ENCODE measurements at regions not wholly inside any gene's neighbourhood (a gene's known extent, or its start where the extent isn't known, plus 50 kb on each side); places are given as distances from the start of the nearest gene placed in this dataset.

DNA sequence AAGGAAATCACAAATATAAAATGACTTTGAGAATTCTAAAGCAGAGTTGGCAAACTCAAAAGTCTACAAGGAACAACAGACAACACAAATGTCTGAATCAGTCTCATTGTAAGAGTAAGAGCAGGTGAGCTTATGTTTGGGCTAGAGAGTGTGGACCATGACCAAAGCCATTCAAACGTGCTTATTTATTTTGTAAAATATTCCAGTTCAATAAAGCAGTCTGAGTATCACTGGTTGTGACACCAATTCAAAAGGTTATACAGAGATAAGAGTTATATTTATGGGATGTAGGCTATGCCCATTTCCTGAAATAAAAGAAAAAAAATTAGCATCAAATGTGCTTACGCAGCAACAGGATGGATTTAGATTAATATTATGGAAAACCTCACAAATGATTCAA, 251.6 kb downstream of the KLF5 start:
- TF ChIP-seq ZNF274 (IDR thresholded peaks at IDR 0.05; ENCODE audit: low read depth, low read length): no peak
- TF ChIP-seq SUZ12 (IDR thresholded peaks at IDR 0.05; ENCODE audit: extremely low read depth, insufficient read depth, insufficient read length): no peak
- TF ChIP-seq YY1 (IDR thresholded peaks at IDR 0.05; ENCODE audit: insufficient read depth, insufficient read length): no peak
